SK-N-SH treated with all-trans-retinoic acid at 6 μM for 48 hours (cell line): ENCODE measurements at regions not wholly inside any gene's neighbourhood (a gene's known extent, or its start where the extent isn't known, plus 50 kb on each side); places are given as distances from the start of the nearest gene placed in this dataset.

Experiments
- ATAC-seq: fragments of 200-7000 bp; cut with Tn5 transposase; 3 replicates; pipeline ENCODE4 v1.9.1; 2020; ENCODE audit warnings: mild to moderate bottlenecking, moderate library complexity
- ARNTL ChIP-seq: fragments of 450-650 bp; formaldehyde crosslinking; IDR thresholded peaks from 2 replicates; pipeline ENCODE4 v1.5.0; 2020; ENCODE audit warnings: low read depth, mild to moderate bottlenecking, moderate library complexity, borderline replicate concordance
- BACH2 ChIP-seq: fragments of 250-450 bp; sonication (Bioruptor Pico); IDR thresholded peaks from 2 replicates; pipeline ENCODE4 v1.9.0; 2021; ENCODE audit warnings: mild to moderate bottlenecking, borderline replicate concordance
- CREB5 ChIP-seq: fragments of 250-450 bp; sonication (Bioruptor Pico); IDR thresholded peaks from 2 replicates; pipeline ENCODE4 v1.5.1; 2020; ENCODE audit warnings: low read depth, mild to moderate bottlenecking, moderate library complexity
- CSDC2 ChIP-seq: fragments of 250-450 bp; sonication (Bioruptor Pico); IDR thresholded peaks from 2 replicates; pipeline ENCODE4 v1.5.0; 2020; ENCODE audit warnings: mild to moderate bottlenecking, moderate library complexity
- CSRNP3 ChIP-seq: fragments of 250-450 bp; sonication (Bioruptor Pico); IDR thresholded peaks from 2 replicates; pipeline ENCODE4 v1.5.1; 2021; ENCODE audit warnings: mild to moderate bottlenecking, moderate library complexity
- ESRRG ChIP-seq: fragments of 250-450 bp; sonication (Bioruptor Pico); IDR thresholded peaks from 2 replicates; pipeline ENCODE4 v1.6.1; 2021; ENCODE audit warnings: mild to moderate bottlenecking
- GLIS3 ChIP-seq: fragments of 250-450 bp; sonication (Bioruptor Pico); IDR thresholded peaks from 2 replicates; pipeline ENCODE4 v1.5.0; 2020; ENCODE audit warnings: mild to moderate bottlenecking, moderate library complexity
- ISL1 ChIP-seq: fragments of 250-450 bp; sonication (Bioruptor Pico); IDR thresholded peaks from 2 replicates; pipeline ENCODE4 v2.1.2; 2022; ENCODE audit warnings: mild to moderate bottlenecking, moderate library complexity
- OSR1 ChIP-seq: fragments of 250-450 bp; sonication (Bioruptor Pico); IDR thresholded peaks from 2 replicates; pipeline ENCODE4 v1.8.0; 2022; ENCODE audit warnings: moderate library complexity, mild to moderate bottlenecking, inconsistent platforms
- PATZ1 ChIP-seq: fragments of 250-450 bp; sonication (Bioruptor Pico); IDR thresholded peaks from 2 replicates; pipeline ENCODE4 v1.8.0; 2020; ENCODE audit warnings: mild to moderate bottlenecking, moderate library complexity, borderline replicate concordance
- PPARA ChIP-seq: fragments of 250-450 bp; sonication (Bioruptor Pico); IDR thresholded peaks from 2 replicates; pipeline ENCODE4 v1.5.0; 2020; ENCODE audit warnings: mild to moderate bottlenecking, borderline replicate concordance
- RARB ChIP-seq: fragments of 250-450 bp; sonication (Bioruptor Pico); IDR thresholded peaks from 2 replicates; pipeline ENCODE4 v1.8.0; 2021; ENCODE audit warnings: mild to moderate bottlenecking, moderate library complexity
- TCF4 ChIP-seq: fragments of 250-450 bp; sonication (Bioruptor Pico); IDR thresholded peaks from 2 replicates; pipeline ENCODE4 v1.8.0; 2021; ENCODE audit warnings: mild to moderate bottlenecking, moderate library complexity, borderline replicate concordance
- TOX ChIP-seq: fragments of 250-450 bp; sonication (Bioruptor Pico); IDR thresholded peaks from 2 replicates; pipeline ENCODE4 v1.8.0; 2021; ENCODE audit warnings: mild to moderate bottlenecking, moderate library complexity, borderline replicate concordance
- ZC3H10 ChIP-seq: fragments of 250-450 bp; sonication (Bioruptor Pico); IDR thresholded peaks from 2 replicates; pipeline ENCODE4 v1.5.1; 2021; ENCODE audit warnings: mild to moderate bottlenecking, moderate library complexity
- ZFP3 ChIP-seq: fragments of 250-450 bp; sonication (Bioruptor Pico); IDR thresholded peaks from 2 replicates; pipeline ENCODE4 v1.5.0; 2020; ENCODE audit warnings: mild to moderate bottlenecking, moderate library complexity
- ZFP30 ChIP-seq: fragments of 450-650 bp; formaldehyde crosslinking; IDR thresholded peaks from 2 replicates; pipeline ENCODE4 v1.5.0; 2022; ENCODE audit warnings: mild to moderate bottlenecking, moderate library complexity
- ZNF565 ChIP-seq: fragments of 450-650 bp; formaldehyde crosslinking; conservative IDR thresholded peaks from 2 replicates; pipeline ENCODE4 v1.5.0; 2020; ENCODE audit warnings: low read depth, mild to moderate bottlenecking, moderate library complexity
- ZNF70 ChIP-seq: fragments of 450-650 bp; formaldehyde crosslinking; IDR thresholded peaks from 2 replicates; pipeline ENCODE4 v1.5.0; 2020; ENCODE audit warnings: mild to moderate bottlenecking, moderate library complexity
- ZNF8 ChIP-seq: fragments of 450-650 bp; formaldehyde crosslinking; IDR thresholded peaks from 2 replicates; pipeline ENCODE4 v1.5.0; 2020; ENCODE audit warnings: mild to moderate bottlenecking, moderate library complexity
- TF ChIP-seq, protein P1 (sequence below): fragments of 250-450 bp; sonication (Bioruptor Pico); IDR thresholded peaks from 2 replicates; pipeline ENCODE4 v1.8.0; 2021; ENCODE audit warnings: low read depth, mild to moderate bottlenecking, moderate library complexity, borderline replicate concordance

DNA sequence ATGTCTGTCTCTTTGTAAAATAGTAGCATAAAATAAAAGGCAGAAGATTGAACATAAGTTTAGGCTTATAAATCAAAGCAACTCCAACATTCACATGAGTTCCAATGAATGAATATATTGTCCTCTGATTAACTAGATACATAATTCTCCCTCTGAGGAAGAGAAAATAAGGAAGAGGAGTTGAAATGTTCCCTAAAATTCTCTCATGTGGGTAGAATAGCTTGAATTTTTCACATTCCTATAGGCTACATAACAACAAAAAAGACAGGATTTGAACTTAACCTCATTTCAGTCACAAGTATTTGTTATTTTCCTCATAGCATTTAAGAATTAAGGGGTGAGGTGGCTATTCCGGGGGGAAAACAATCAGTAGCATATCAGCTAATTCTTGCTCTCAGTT is 462.4 kb upstream of the NDST4 start:
- TF ChIP-seq PPARA (no peak), ZNF70 (no peak), CSRNP3 (CRISPR knock-in tag) (no peak), RARB (CRISPR knock-in tag) (no peak), TOX (CRISPR knock-in tag) (no peak), CREB5 (CRISPR knock-in tag) (no peak), ZC3H10 (CRISPR knock-in tag) (no peak), CSDC2 (CRISPR knock-in tag) (no peak), ZNF8 (no peak), ESRRG (CRISPR knock-in tag) (no peak), PATZ1 (CRISPR knock-in tag) (no peak), TCF4 (CRISPR knock-in tag) (no peak), GLIS3 (no peak)
- TF ChIP-seq, protein P1, sequence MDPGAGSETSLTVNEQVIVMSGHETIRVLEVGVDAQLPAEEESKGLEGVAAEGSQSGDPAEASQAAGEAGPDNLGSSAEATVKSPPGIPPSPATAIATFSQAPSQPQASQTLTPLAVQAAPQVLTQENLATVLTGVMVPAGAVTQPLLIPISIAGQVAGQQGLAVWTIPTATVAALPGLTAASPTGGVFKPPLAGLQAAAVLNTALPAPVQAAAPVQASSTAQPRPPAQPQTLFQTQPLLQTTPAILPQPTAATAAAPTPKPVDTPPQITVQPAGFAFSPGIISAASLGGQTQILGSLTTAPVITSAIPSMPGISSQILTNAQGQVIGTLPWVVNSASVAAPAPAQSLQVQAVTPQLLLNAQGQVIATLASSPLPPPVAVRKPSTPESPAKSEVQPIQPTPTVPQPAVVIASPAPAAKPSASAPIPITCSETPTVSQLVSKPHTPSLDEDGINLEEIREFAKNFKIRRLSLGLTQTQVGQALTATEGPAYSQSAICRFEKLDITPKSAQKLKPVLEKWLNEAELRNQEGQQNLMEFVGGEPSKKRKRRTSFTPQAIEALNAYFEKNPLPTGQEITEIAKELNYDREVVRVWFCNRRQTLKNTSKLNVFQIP (CRISPR knock-in tag): no peak
- no peak for ATAC-seq

DNA sequence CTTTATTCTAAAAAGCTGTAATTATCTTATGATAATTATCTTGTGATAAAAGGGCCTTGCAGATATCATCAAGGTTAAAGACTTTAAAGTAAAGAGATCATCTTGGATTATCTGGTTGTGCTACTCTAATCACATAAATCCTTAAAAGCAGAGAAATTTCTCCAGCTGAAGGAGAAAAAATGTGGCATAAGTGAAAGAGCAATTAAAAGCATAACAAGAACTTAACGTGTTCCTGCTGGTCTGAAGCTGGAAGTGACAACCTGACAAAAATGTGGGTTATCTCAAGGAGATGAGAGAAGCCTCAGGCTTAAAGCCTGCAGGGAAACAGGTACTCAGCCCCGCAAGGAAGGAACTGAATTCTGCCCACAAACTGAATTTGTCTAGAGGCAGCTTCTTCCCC is 449.1 kb upstream of the NDST4 start:
- no peak for ATAC-seq
- TF ChIP-seq ZFP3 (CRISPR knock-in tag) (no peak), RARB (CRISPR knock-in tag) (no peak), PPARA (no peak), BACH2 (CRISPR knock-in tag) (no peak), GLIS3 (no peak), CSRNP3 (CRISPR knock-in tag) (no peak), TCF4 (CRISPR knock-in tag) (no peak), ZNF565 (CRISPR knock-in tag) (no peak), ZNF70 (no peak)
- TF ChIP-seq, protein P1 (CRISPR knock-in tag): no peak

DNA sequence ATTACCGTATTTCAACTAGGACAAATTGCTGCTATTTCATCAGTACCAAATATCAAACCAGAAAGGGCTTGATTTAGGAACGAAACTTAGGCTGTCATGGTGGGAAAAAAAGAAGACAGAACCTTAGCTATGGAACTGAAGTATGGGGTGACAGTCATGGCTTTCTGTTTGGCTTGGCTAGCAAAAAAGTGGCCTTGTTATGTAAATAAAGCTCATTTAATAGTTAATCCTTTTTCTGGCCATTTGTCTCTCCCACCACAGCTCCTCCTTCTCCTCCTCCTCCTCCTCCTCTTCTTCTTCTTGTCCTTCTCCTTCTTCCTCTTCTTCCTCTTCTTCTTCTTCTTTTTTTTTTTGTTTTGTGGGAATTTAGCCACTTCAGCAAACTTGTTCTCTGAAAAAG is 434.7 kb upstream of the NDST4 start:
- no peak for ATAC-seq
- TF ChIP-seq OSR1 (CRISPR knock-in tag) (no peak), ESRRG (CRISPR knock-in tag) (no peak), ZNF565 (CRISPR knock-in tag) (no peak), ARNTL (CRISPR knock-in tag) (no peak), CSDC2 (CRISPR knock-in tag) (no peak), ZFP3 (CRISPR knock-in tag) (no peak), ISL1 (CRISPR knock-in tag) (no peak), BACH2 (CRISPR knock-in tag) (no peak), GLIS3 (no peak), PATZ1 (CRISPR knock-in tag) (no peak), CSRNP3 (CRISPR knock-in tag) (no peak), PPARA (no peak), ZFP30 (CRISPR knock-in tag) (no peak), ZNF70 (no peak), TCF4 (CRISPR knock-in tag) (no peak)
- TF ChIP-seq, protein P1 (CRISPR knock-in tag): no peak
- TF ChIP-seq, all 23 proteins: peak for 0
